Pancreas (tissue), 10 donors: ENCODE measurements at regions not wholly inside any gene's neighbourhood (a gene's known extent, or its start where the extent isn't known, plus 50 kb on each side); places are given as distances from the start of the nearest gene placed in this dataset.
A peak's percentile ranks its signal among the peaks of the same experiment; 100 is the strongest.

Source experiments
- ATAC-seq, 4 donors: fragments of 200-7000 bp; cut with Tn5 transposase; one replicate each; pipeline versions ENCODE4 v1.8.0 to v1.9.1; 2020; ENCODE audit warnings: mild to moderate bottlenecking in 4 of 4, moderate library complexity in 4 of 4
- DNase-seq, 6 donors: peaks; one replicate each; pipeline ENCODE4 v3.0.0-alpha.2; 2020
- FAIRE-seq: peaks from 2 replicates; lab custom pipeline; 2012; peaks lifted over from hg19 to GRCh38; lab: Jason Lieb, UNC
- H3K27ac ChIP-seq, 4 donors: fragments of 200-600 bp; sonication (generic); 1 replicate in 3 of 4; 2 replicates in 1 of 4; pipeline versions ENCODE4 v1.5.0 to v1.8.0; 2020
- H3K27me3 ChIP-seq, 4 donors: fragments of 200-600 bp; one replicate each; pipeline ENCODE4 v1.8.0; 2021
- H3K36me3 ChIP-seq, 3 donors: fragments of 200-600 bp; sonication (generic) in 1 of 3; one replicate each; pipeline versions ENCODE4 v1.5.0 to v1.8.0; 2020 to 2021
- H3K4me1 ChIP-seq, 3 donors: fragments of 200-600 bp; one replicate each; pipeline ENCODE4 v1.8.0; 2021
- H3K4me3 ChIP-seq, 4 donors: fragments of 200-600 bp; sonication (generic) in 2 of 4; one replicate each; pipeline versions ENCODE4 v1.5.0 to v1.8.0; 2020 to 2021
- H3K9me3 ChIP-seq, 4 donors: fragments of 200-600 bp; one replicate each; pipeline ENCODE4 v1.8.0; 2021
- CTCF ChIP-seq, 4 donors: fragments of 200-600 bp; sonication (generic) in 3 of 4; IDR thresholded peaks; one replicate each; pipeline versions ENCODE4 v1.5.0 to v1.8.0; 2021; ENCODE audit warnings: antibody characterized with exemption in 4 of 4
- WGBS, 2 donors: extraction: QIAGEN DNeasy Blood & Tissue Kit; methylation state at CpG; one replicate each; pipeline ENCODE4 v1.1.7; 2013; 5-methylcytosine and 5-hydroxymethylcytosine counted together
- intact Hi-C, 3 donors: fragments of 100-400 bp; cut with DNase I; formaldehyde crosslinking; loops; one replicate each; pipeline versions ENCODE4 v1.11.1 to v1.14.2; 2022
- donor health status: healthy with polysubstance abuse.
- donor health status: DM: no; HTN: no; CAD: no; lungs with moderate emphysema.
- donor health status: DM: no; HTN: no; CAD: no.
- donor health status: control.
- donor health status: control.
- donor health status: Bipolar disorder and iron deficiency.
- donor health status: DM: yes; HTN: yes; CAD: no.
- donor health status: DM: no; HTN: no; CAD: no.
- donor health status: DM: no; HTN: no; CAD: no.
- donor health status: DM: yes; HTN: yes; CAD: no.

GRCh38 chr2:225794652-225795400, 395.3 kb downstream of the NYAP2 start:
- no peaks in the 10 kb centered on the region for H3K27me3 ChIP-seq
- no peak overlapping the region for H3K4me3 ChIP-seq
- intact Hi-C loops, result no loop called here
- no peaks in the 10 kb centered on the region for H3K4me1 ChIP-seq
- H3K9me3 ChIP-seq, result no peaks in the 10 kb centered on the region
- ATAC-seq, result no peak
- no peak for TF ChIP-seq CTCF (IDR thresholded peaks at IDR 0.05)
- FAIRE-seq, result no peak
- no peaks in the 10 kb centered on the region for H3K36me3 ChIP-seq
- no peak for DNase-seq
- no peak overlapping the region for H3K27ac ChIP-seq
- 78 to 79% methylated on average over 2 of the region's 2 CpGs for WGBS, 2 donors

DNA sequence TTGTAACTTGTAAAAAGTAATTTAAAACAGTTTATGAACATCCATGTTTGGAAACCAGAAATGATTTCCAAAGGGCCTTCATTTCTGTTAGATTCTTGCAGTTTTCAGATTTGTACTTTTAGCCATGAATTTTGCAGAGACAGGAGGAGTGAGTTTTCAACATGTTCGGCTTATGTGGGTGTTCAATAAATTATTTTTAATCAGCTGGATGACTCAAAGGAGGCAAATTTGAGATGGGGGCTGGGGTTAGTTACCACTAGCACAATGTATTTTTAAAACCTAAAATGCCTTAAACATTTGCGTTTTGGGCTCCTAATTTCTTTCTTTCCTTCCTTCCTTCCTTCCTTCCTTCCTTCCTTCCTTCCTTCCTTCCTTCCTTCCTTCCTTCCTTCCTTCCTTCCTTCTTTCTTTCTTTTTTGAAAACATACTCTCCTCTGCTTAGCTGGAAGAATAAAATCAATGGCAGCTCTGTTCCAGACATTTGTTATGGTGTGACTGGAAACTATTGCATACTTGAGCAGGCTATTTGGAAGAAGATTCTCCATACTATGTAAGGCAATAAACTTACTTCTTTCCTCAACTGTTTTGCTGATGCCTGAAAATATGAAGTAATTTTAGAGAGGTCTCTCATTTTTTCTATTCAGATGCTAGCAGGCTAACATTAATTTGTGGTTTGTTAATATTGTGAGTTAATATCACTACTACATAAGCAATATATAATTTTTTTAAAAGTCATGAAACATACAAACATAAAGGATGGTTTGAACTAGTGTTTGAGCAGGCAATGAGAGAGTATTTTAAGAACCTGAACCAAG, 394.4 kb downstream of the NYAP2 start:
- no peaks in the 10 kb centered on the region for H3K9me3 ChIP-seq
- no peak for FAIRE-seq
- TF ChIP-seq CTCF (IDR thresholded peaks at IDR 0.05), result no peak
- no peaks in the 10 kb centered on the region for H3K4me1 ChIP-seq
- DNase-seq, result no peak
- H3K36me3 ChIP-seq, result no peaks in the 10 kb centered on the region
- H3K4me3 ChIP-seq, result no peak overlapping the region
- no peaks in the 10 kb centered on the region for H3K27me3 ChIP-seq
- H3K27ac ChIP-seq, result no peak overlapping the region
- WGBS, 2 donors, result 58 to 71% methylated on average over 2 of the region's 2 CpGs
- intact Hi-C loops, result no loop called here
- ATAC-seq, result no peak

DNA sequence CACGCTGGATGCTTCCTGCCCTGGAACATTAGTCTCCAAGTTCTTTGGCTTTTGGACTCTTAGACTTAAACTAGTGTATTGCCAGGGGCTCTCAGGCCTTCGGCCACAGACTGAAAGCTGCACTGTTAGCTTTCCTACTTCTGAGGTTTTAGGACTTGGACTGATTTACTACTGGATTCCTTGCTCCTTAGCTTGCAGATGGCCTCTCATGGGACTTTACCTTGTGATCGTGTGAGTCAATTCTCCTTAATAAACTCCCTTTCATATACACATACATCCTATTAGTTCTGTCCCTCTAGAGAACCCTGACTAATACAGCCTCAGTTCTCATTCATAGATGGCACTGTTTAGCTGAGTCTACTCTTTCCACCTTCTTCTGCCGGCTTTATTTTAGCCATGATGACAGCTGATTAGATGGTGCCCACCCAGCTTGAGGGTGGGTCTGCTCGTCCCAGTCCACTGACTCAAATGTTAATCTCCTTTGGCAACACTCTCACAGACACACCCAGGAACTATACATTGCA, 389.1 kb downstream of the NYAP2 start:
- Histone ChIP-seq H3K27me3 (no peaks in the 10 kb centered on the region), H3K4me1 (no peaks in the 10 kb centered on the region), H3K9me3 (no peaks in the 10 kb centered on the region), H3K27ac (no peak overlapping the region), H3K4me3 (no peak overlapping the region), H3K36me3 (no peaks in the 10 kb centered on the region)
- 57 to 69% methylated on average over 5 of the region's 5 CpGs for WGBS, 2 donors
- intact Hi-C loops, result no loop called here
- FAIRE-seq (no peak), ATAC-seq (peak in 1 of 4 donors; percentile 28), DNase-seq (no peak)
- no peak for TF ChIP-seq CTCF (IDR thresholded peaks at IDR 0.05)

GRCh38 chr2:225787497-225787896, 388.0 kb downstream of the NYAP2 start:
- FAIRE-seq (no peak), ATAC-seq (no peak), DNase-seq (no peak)
- Histone ChIP-seq H3K27ac (no peak overlapping the region), H3K4me3 (no peak overlapping the region), H3K4me1 (no peaks in the 10 kb centered on the region), H3K36me3 (no peaks in the 10 kb centered on the region), H3K9me3 (no peaks in the 10 kb centered on the region), H3K27me3 (no peaks in the 10 kb centered on the region)
- TF ChIP-seq CTCF (IDR thresholded peaks at IDR 0.05), result no peak
- WGBS, 2 donors, result 72 to 86% methylated on average over 2 of the region's 2 CpGs
- intact Hi-C loops, result no loop called here
